ENCODE measurements at regions not wholly inside any gene's neighbourhood (a gene's known extent, or its start where the extent isn't known, plus 50 kb on each side); places are given as distances from the start of the nearest gene placed in this dataset.

- H3K9me3 Mint-ChIP-seq (ENCODE audit: unreplicated experiment): no peaks in the 10 kb centered on the region
Measured at GRCh38 chr1:192418552-192419285, 101.9 kb downstream of the RGS21 start.

GRCh38 chr1:192430644-192431043 is 113.9 kb downstream of the RGS21 start:
- Mint-ChIP-seq H3K27me3 (ENCODE audit: unreplicated experiment) (no peaks in the 10 kb centered on the region), H3K4me3 (ENCODE audit: unreplicated experiment) (no peak overlapping the region), H3K9me3 (ENCODE audit: unreplicated experiment) (peaks cover 13% of the 10 kb centered on the region), H3K27ac (ENCODE audit: unreplicated experiment) (no peak overlapping the region), H3K4me1 (ENCODE audit: unreplicated experiment) (no peaks in the 10 kb centered on the region), H3K36me3 (ENCODE audit: low read depth, unreplicated experiment) (peaks cover 13% of the 10 kb centered on the region)
- DNase-seq (ENCODE audit: low spot score): no peak
- TF ChIP-seq CTCF (IDR thresholded peaks at IDR 0.05; ENCODE audit: unreplicated experiment): no peak

More at GRCh38 chr1:192418552-192419285, 101.9 kb downstream of the RGS21 start:
- Mint-ChIP-seq H3K4me1 (ENCODE audit: unreplicated experiment) (no peaks in the 10 kb centered on the region), H3K4me3 (ENCODE audit: unreplicated experiment) (no peak overlapping the region), H3K36me3 (ENCODE audit: low read depth, unreplicated experiment) (no peaks in the 10 kb centered on the region), H3K27ac (ENCODE audit: unreplicated experiment) (no peak overlapping the region), H3K27me3 (ENCODE audit: unreplicated experiment) (peaks cover under 1% of the 10 kb centered on the region)
- TF ChIP-seq CTCF (IDR thresholded peaks at IDR 0.05; ENCODE audit: unreplicated experiment): no peak
- DNase-seq (ENCODE audit: low spot score): no peak

- Mint-ChIP-seq H3K27me3 (ENCODE audit: unreplicated experiment) (no peaks in the 10 kb centered on the region), H3K4me1 (ENCODE audit: unreplicated experiment) (no peaks in the 10 kb centered on the region), H3K4me3 (ENCODE audit: unreplicated experiment) (no peak overlapping the region), H3K36me3 (ENCODE audit: low read depth, unreplicated experiment) (peaks cover 5% of the 10 kb centered on the region), H3K9me3 (ENCODE audit: unreplicated experiment) (peaks cover 5% of the 10 kb centered on the region), H3K27ac (ENCODE audit: unreplicated experiment) (no peak overlapping the region)
- DNase-seq (ENCODE audit: low spot score): no peak
- no peak for TF ChIP-seq CTCF (IDR thresholded peaks at IDR 0.05; ENCODE audit: unreplicated experiment)
Measured at GRCh38 chr1:192435704-192436103, 118.9 kb downstream of the RGS21 start.

- Mint-ChIP-seq H3K36me3 (ENCODE audit: low read depth, unreplicated experiment) (peaks cover 2% of the 10 kb centered on the region), H3K9me3 (ENCODE audit: unreplicated experiment) (peaks cover 3% of the 10 kb centered on the region), H3K27ac (ENCODE audit: unreplicated experiment) (no peak overlapping the region), H3K27me3 (ENCODE audit: unreplicated experiment) (no peaks in the 10 kb centered on the region), H3K4me1 (ENCODE audit: unreplicated experiment) (peaks cover 6% of the 10 kb centered on the region), H3K4me3 (ENCODE audit: unreplicated experiment) (no peak overlapping the region)
- no peak for TF ChIP-seq CTCF (IDR thresholded peaks at IDR 0.05; ENCODE audit: unreplicated experiment)
- DNase-seq (ENCODE audit: low spot score): no peak
Measured at GRCh38 chr1:192436441-192437078, 119.8 kb downstream of the RGS21 start.

GRCh38 chr1:192438737-192439136 is 121.9 kb downstream of the RGS21 start:
- no peak for DNase-seq (ENCODE audit: low spot score)
- no peaks in the 10 kb centered on the region for H3K36me3 Mint-ChIP-seq (ENCODE audit: low read depth, unreplicated experiment)
- no peak overlapping the region for H3K4me3 Mint-ChIP-seq (ENCODE audit: unreplicated experiment)
- H3K27ac Mint-ChIP-seq (ENCODE audit: unreplicated experiment): no peak overlapping the region
- peaks cover 7% of the 10 kb centered on the region for H3K4me1 Mint-ChIP-seq (ENCODE audit: unreplicated experiment)
- no peaks in the 10 kb centered on the region for H3K9me3 Mint-ChIP-seq (ENCODE audit: unreplicated experiment)
- no peak for TF ChIP-seq CTCF (IDR thresholded peaks at IDR 0.05; ENCODE audit: unreplicated experiment)
- H3K27me3 Mint-ChIP-seq (ENCODE audit: unreplicated experiment): no peaks in the 10 kb centered on the region

Measured in endothelial cell (in vitro differentiated cells).